Lower leg skin (tissue), 4 donors: ENCODE measurements at regions not wholly inside any gene's neighbourhood (a gene's known extent, or its start where the extent isn't known, plus 50 kb on each side); places are given as distances from the start of the nearest gene placed in this dataset.
A peak's percentile ranks its signal among the peaks of the same experiment; 100 is the strongest.
"Not testable (repeated sequence)": the region's sequence is repeated elsewhere in the genome, so short reads cannot be mapped to it uniquely, and the experiment has no call there.

ENCODE experiments used
- DNase-seq, 2 donors: peaks; one replicate each; pipeline ENCODE4 v3.0.0-alpha.2; 2019; ENCODE audit warnings: low spot score in 2 of 2
- H3K4me3 ChIP-seq: fragments of 200-600 bp; sonication (generic); 2 replicates; pipeline ENCODE4 v1.5.1; 2017; ENCODE audit warnings: mild to moderate bottlenecking, low read depth; ENCODE audit not compliant: poor library complexity, severe bottlenecking
- POLR2A ChIP-seq, 2 donors: fragments of 450-650 bp; IDR thresholded peaks; one replicate each; pipeline ENCODE4 v1.6.1; 2016 to 2017; ENCODE audit warnings: antibody characterized with exemption in 2 of 2, mild to moderate bottlenecking in 1 of 2, moderate library complexity in 1 of 2
- WGBS, 2 donors: methylation state at CpG; one replicate each; pipeline ENCODE4 v1.1.5; 2018; 5-methylcytosine and 5-hydroxymethylcytosine counted together
- intact Hi-C: fragments of 100-400 bp; cut with DNase I; formaldehyde crosslinking; loops from one replicate; pipeline ENCODE4 v1.15.0; 2023; ENCODE audit warnings: low total_unique reads
- TF ChIP-seq, protein P1 (sequence below), 3 donors: fragments of 450-650 bp; IDR thresholded peaks; one replicate each; pipeline ENCODE4 v1.5.1; 2016; ENCODE audit warnings: antibody characterized with exemption in 3 of 3, mild to moderate bottlenecking in 3 of 3, moderate library complexity in 2 of 3

DNA sequence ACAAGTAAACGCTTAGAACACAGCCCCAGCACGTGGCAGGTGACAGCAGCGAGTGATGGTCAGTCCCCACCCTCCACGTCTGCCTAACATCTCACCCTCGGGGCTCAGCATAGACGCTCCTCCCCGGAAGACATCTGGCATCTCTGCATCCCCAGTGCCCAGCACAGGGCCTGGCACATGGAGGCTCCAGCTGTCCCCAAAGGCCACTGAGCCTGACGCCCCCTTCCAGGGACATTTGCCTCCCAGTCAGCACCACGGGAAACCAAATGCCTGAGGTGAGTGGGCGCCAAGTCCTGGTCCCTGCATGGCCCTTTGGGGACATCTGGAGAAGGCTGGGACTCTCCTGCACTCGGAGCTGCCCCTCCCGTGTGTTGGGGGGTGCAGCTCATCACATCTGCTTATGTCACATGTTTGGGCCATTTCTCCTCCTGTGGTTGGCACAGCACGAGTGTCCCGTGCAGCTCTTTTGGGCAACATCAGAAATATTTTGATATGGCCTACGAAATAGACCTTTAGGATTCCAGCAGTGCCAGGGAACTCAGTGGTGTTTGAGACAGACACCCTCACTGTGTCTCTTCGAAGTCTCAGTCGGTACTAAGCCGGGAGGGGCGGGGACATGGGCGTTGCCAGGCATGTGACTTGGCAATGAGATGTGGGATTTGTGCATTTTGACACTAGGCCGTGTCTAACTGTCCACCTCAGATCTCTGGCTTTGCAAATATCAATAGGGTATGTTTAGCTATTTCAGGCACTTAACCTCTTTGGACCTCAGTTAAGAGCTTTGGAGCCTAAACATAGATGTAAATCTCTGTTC, 315.0 kb downstream of the PTPRU start:
- TF ChIP-seq, protein P1, sequence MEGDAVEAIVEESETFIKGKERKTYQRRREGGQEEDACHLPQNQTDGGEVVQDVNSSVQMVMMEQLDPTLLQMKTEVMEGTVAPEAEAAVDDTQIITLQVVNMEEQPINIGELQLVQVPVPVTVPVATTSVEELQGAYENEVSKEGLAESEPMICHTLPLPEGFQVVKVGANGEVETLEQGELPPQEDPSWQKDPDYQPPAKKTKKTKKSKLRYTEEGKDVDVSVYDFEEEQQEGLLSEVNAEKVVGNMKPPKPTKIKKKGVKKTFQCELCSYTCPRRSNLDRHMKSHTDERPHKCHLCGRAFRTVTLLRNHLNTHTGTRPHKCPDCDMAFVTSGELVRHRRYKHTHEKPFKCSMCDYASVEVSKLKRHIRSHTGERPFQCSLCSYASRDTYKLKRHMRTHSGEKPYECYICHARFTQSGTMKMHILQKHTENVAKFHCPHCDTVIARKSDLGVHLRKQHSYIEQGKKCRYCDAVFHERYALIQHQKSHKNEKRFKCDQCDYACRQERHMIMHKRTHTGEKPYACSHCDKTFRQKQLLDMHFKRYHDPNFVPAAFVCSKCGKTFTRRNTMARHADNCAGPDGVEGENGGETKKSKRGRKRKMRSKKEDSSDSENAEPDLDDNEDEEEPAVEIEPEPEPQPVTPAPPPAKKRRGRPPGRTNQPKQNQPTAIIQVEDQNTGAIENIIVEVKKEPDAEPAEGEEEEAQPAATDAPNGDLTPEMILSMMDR (IDR thresholded peaks at IDR 0.05) = no peak
- TF ChIP-seq POLR2A (IDR thresholded peaks at IDR 0.05) = no peak
- H3K4me3 ChIP-seq = no peak overlapping the region
- DNase-seq = peak in 1 of 2 donors; percentile 78
- intact Hi-C loops = no loop called here
- WGBS, 2 donors = 52 to 53% methylated on average over 18 to 21 of the region's 21 CpGs

DNA sequence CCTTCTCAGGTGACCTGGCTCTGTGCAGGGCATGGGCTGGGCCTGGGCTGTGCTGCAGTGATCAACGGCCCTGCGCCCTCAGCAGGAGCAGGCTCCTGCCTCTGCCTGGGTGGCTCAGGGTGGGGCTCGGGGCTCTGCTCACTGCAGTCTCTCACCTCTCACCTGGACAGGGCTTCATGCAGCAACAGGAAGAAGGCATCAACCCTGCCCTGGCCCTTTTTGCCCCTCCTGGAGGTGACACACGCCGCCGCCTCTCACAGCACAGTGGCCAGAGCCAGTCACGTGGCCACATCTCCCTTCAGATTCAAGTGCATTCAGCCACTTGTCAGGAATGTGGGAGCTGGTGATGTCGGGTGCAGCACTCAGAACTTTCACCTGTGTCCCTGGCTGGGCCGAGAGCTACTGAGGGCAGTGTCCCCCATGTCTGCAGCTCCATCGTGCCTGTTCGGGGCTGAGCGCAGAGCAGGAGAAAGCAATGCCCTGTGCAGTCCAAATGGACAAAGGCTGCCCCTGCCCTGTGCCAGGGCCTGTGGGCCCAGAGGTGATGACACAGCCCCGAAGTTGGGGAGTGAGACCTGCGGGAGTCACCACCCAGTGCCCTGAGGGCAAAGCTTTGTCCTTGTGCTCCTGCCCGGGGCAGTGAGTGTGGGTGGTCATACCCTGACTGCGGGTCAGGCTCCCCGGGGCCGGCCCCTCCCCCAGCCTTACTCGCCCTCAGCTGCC, 314.0 kb downstream of the PTPRU start:
- intact Hi-C loops = no loop called here
- 62 to 73% methylated on average over 13 to 16 of the region's 19 CpGs for WGBS, 2 donors
- TF ChIP-seq, protein P1 (IDR thresholded peaks at IDR 0.05) = no peak
- no peak for TF ChIP-seq POLR2A (IDR thresholded peaks at IDR 0.05)
- no peak overlapping the region for H3K4me3 ChIP-seq
- peak in 1 of 2 donors; percentile 72 for DNase-seq

DNA sequence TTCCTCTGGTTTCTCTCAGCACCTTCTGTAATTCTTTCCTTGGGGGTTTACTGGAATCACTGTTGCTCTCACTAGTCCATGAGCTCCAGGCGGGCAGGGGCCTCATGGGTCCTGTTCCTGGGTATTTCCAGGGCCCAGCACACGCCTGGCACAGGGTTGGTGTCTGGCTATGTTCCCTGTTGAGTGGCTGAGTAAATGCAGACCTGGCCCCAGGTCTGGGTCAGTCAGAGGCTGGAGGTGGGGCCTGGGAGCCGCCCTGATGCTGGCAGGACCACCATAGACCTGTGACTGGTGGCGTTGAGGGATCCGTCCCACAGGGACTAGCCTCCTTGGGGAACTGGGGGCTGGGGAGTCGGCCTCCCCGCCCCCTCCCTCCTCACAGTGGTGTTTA, 313.4 kb downstream of the PTPRU start:
- H3K4me3 ChIP-seq, intact Hi-C loops, DNase-seq: not testable (repeated sequence)
- WGBS, 2 donors = 80 to 91% methylated on average over 3 to 7 of the region's 7 CpGs

DNA sequence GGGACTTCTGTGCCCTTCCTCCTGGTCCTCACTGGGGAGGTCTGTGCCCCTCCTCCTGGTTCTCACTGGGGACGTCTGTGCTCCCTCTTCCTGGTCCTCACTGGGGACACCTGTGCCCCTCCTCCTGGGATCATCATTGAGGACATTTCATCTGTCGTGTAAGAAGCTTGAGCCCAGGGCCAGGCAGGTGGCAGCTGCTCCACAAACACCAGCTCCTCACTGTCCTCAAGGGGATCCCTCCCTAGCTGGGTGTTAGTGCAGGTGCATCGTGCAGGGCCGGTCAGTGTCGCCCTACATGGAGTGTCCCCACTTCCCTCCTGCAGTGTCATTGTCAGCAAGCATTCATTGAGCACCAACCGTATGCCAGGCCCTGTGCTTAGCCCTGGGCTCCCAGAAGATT, 312.7 kb downstream of the PTPRU start:
- WGBS, 2 donors = 66 to 79% methylated on average over 6 of the region's 6 CpGs
- peak in 1 of 2 donors; percentile 48 for DNase-seq
- no peak overlapping the region for H3K4me3 ChIP-seq
- no peak for TF ChIP-seq POLR2A (IDR thresholded peaks at IDR 0.05)
- intact Hi-C loops = no loop called here

DNA sequence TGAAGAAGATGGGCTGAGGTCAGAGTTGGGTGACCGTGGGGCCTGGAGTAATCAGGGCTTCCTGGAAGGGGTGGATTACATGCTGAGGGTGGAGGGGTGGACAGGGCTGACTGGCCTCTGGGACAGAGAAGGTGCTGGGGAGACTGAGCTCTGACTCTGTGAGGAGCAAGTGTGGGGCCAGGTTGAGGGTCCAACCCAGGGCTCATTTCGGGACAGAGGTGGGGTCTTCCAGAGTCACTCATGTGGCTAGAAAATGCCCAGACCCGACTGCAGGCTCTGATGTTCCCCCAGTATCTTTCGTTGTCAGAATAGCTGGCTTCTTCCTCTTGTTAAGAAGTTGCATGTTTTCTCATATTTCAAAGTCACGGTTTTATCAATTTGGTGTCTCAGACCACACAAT, 311.8 kb downstream of the PTPRU start:
- no peak overlapping the region for H3K4me3 ChIP-seq
- intact Hi-C loops = no loop called here
- DNase-seq = peak in 1 of 2 donors; percentile 70
- TF ChIP-seq, protein P1 (IDR thresholded peaks at IDR 0.05) = no peak
- WGBS, 2 donors = 44 to 54% methylated on average over 5 of the region's 5 CpGs

DNA sequence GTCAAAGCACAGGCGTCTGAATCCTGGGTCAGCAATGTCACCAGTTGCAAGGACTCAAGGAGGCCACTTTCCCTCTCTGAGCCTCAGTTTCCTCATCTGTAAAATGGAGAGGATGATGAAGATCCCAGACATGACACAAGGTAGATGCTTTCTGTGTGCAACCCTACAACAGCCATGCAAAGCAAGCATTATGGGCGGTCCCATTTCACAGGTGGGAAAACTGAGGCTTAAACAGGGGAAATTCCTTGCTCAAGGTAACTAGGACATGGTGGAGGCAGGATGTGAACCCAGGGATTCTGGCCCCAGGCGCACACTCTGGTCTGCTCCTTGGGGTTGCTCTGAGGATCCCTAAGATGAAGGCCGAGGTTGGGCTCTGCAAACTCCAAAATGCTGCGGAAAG, 311.0 kb downstream of the PTPRU start:
- DNase-seq = peak in 1 of 2 donors; percentile 45
- WGBS, 2 donors = 96 to 100% methylated on average over 5 of the region's 5 CpGs
- TF ChIP-seq POLR2A (IDR thresholded peaks at IDR 0.05) = no peak
- TF ChIP-seq, protein P1 (IDR thresholded peaks at IDR 0.05) = no peak
- H3K4me3 ChIP-seq = no peak overlapping the region
- intact Hi-C loops = no loop called here
